Activated CD8-positive, alpha-beta memory T cell treated with anti-CD3 and anti-CD28 coated beads, Interleukin-2, amount 50 U/mL, for 48 hours (primary cell): ENCODE measurements at regions not wholly inside any gene's neighbourhood (a gene's known extent, or its start where the extent isn't known, plus 50 kb on each side); places are given as distances from the start of the nearest gene placed in this dataset.
"Not testable (repeated sequence)": the region's sequence is repeated elsewhere in the genome, so short reads cannot be mapped to it uniquely, and the experiment has no call there.

Experiments used
- DNase-seq: peaks from one replicate; pipeline ENCODE4 v3.0.0-alpha.2; 2020

- DNase-seq: no peak
These were observed 315.6 kb upstream of the KLF4 start for GRCh38 chr9:107805201-107805600.

DNA sequence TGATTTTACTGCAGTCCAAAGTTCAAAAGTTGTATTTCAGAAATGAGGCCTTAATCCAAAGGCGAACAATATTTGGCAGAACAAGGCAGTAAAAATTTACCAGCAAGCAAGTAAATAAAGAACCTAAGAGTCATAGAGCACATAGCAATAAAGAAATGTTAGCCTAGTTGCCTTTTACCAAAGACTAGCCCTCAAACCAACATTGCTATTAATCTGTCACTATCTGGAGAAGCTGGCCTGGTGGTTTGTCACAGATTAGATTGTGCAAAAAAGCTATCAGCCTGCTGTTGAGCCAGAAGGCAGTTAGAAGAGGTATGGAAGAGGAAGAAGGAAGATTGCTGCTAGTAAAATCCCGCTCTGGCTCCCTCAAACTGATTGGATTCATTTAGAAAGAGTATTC is 304.7 kb upstream of the KLF4 start:
- DNase-seq: no peak

GRCh38 chr9:107793541-107793940 is 304.0 kb upstream of the KLF4 start:
- no peak for DNase-seq

GRCh38 chr9:107792596-107792995 is 303.0 kb upstream of the KLF4 start:
- no peak for DNase-seq

DNA sequence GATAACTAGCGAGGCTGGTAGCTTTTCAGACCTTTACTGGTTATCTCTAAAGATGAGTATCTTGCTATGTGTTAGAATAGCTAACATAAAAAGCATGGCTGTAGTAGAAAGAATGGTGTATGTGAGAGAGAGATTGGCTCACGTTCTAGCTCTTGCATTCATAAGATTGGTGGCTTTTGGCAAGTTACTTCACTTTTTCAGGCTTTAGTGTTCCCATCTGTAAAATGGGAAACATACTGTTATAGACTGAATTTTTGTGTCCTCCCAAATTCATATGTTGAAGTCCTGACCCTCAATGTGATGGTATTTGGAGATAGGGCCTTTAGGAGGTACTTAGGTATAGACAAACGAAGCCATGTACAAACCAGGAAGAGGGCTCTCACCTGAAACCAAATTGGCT is 302.4 kb upstream of the KLF4 start:
- no peak for DNase-seq

GRCh38 chr9:107789001-107789700 is 299.6 kb upstream of the KLF4 start:
- no peak for DNase-seq

GRCh38 chr9:107786561-107786960 is 297.0 kb upstream of the KLF4 start:
- no peak for DNase-seq

- DNase-seq: no peak
These were observed 294.8 kb upstream of the KLF4 start for GRCh38 chr9:107784235-107784958.

DNA sequence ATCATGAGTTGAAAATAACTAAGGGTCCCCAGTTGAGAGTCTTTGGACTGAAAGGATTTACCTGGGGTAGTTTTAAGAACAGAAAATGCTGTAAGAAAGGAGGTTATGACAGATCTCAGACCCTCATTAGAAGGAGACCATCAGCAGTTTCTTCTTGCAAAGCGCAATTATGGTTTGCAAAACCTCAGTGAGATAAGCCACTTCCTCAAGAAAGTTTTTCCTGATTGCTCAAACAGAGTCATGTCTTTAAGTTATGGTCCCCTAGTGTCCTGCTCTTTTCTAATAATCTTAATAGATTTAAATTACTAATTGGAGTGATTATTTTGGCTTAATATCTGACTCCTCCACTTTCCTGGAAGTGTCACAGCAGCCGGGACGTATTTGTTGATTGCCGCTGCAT is 293.2 kb upstream of the KLF4 start:
- DNase-seq: no peak

- DNase-seq: no peak
These were observed 292.8 kb upstream of the KLF4 start for GRCh38 chr9:107782381-107782780.

GRCh38 chr9:107780960-107781359 is 291.4 kb upstream of the KLF4 start:
- DNase-seq: no peak

- DNase-seq: no peak
These were observed 290.2 kb upstream of the KLF4 start for GRCh38 chr9:107779731-107780130.

DNA sequence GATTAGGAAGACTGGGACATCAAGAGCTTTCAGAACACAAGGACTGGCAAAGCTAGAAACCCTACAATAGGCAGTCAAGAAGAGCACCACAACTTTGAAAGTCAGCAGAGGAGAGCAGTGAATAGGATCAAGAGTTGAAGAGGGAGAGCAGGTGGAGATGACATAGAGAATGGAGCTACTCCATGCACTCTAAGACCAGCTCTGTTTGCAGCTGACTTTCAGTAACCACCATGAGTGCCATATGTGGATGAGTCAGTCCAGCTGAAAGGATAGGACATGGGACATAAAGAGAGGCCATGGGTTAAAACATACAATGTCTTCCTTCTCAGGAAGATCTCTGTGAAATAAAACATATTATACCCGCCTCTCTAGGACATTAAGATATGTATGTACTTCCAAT is 289.1 kb upstream of the KLF4 start:
- no peak for DNase-seq

DNA sequence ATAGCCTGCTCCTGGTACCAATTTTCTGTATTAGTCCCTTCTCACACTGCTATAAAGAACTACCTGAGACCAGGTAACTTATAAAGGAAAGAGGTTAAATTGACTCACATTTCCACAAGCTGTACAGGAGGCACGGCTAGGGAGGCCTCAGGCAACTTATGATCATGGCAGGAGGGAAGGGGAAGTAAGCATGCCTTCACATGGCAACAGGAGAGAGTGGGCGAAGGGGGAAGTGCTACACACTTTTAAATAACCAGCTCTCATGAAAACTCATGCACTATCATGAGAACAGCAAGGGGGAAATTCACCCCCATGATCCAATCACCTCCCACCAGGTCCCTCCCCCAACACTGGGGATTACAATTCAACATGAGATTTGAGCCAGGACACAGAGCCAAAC is 284.5 kb upstream of the KLF4 start:
- DNase-seq: not testable (repeated sequence)

DNA sequence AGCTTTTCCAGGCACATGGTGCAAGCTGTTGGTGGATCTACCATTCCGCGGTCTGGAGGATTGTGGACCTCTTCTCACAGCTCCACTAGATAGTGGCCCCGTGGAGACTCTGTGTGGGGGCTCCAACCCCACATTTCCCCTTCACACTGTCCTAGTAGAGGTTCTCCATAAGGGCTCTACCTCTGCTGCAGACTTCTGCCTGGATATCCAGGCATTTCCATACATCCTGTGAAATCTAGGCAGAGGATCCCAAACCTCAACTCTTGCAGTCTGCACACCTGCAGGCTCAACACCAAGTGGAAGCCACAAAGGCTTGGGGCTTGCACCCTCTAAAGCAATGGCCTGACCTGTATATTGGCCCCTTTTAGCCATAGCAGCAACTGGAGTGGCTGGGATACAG is 283.4 kb upstream of the KLF4 start:
- no peak for DNase-seq

- DNase-seq: no peak
These were observed 281.1 kb upstream of the KLF4 start for GRCh38 chr9:107770716-107771115.

- DNase-seq: no peak
These were observed 278.7 kb upstream of the KLF4 start for GRCh38 chr9:107768224-107768623.

DNA sequence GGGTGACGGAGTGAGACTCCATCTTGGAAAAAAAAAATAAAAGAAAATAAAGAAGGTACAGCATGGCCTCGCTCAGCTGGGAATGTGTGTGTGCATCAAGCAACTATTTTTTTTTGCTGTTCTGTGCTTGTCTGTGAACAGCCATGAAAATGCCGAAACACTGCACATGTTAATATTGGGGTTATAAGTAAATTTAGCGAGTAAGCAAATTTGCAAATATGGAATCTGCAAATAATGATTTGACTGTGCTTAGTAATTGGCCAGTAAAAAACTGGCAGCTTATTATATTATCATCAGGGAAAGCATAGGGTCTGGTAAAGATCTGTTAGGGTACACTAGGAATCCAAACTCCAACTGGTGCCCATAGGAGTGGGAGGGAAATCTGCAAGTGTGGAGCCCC is 278.1 kb upstream of the KLF4 start:
- no peak for DNase-seq

- not testable (repeated sequence) for DNase-seq
These were observed 273.9 kb upstream of the KLF4 start for GRCh38 chr9:107763469-107763868.

GRCh38 chr9:107761307-107761706 is 271.7 kb upstream of the KLF4 start:
- no peak for DNase-seq

DNA sequence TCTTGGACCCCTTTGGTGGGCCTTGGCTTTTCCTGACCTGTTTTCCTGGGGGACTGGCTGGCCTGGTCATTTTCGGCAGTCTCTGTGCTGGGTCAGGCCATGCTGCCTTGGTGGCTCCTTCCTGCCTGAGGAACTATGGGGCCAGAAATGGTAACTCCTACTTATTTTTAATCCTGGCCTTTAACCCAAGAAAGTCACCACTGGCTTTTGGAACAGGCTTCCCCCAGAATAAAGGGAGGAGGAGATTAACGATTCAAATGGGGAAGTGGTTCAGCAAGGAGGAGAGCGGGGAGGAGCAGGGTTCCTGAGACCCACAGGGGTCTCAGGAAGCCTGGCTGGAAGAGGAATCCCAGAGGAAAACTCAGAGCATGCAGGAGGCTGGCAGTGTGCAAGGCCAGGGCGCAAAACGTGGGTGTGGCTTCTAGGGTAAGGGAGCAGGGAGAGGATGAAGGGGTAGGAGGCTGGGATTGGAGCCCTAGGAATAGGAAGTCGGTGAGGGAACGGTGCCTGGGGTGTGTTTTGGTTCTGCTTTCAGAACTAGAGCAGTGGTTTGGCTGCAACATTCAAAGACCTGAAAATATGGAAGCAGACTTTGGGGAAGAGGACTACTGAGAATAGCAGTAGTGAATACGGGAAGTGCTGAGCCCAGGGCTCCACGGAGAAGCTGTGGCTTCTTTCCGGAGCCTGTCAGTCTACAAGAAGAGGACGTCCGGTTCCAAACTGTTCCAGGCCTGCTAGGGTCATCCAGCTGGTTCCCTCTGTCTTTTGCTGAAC is 271.1 kb upstream of the KLF4 start:
- no peak for DNase-seq

- no peak for DNase-seq
These were observed 270.2 kb upstream of the KLF4 start for GRCh38 chr9:107759823-107760166.

DNA sequence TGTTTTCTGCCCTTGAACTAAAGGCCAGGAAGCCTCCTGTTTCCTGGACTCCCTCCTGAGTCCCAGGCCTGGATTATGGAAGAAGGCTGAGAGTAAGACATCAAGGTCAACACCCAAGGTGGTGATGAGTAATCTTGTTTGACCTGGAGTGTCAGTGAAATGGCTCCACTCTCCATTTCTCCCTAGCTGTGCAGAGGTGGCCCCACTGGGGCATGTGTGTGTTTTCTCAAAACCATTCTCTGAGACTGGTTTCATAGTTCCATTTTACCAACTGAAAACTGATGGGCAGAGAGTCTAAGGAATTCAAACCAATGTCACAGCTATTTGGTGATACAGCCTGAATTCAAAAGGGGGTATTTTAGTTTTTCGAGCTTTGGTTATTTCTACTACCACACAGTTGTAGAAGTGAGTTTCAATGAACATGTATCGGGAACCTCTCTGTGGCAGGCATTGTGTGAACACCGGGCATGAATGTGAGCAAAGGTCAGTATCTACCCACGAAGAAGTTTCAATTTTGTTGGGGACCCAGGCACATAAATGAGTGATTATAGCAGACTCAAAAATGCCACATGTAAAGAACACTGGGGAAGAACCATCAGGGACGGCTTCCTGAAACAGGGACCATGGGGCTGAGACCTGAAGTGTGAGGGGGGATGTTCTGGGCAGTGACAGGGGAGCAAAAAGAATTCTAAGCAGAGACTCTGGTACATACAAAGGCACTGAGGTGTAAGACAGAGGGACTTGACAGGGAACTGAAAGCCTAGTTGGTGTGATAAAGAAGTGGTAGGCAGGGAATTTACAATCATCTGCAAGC is 269.6 kb upstream of the KLF4 start:
- no peak for DNase-seq
